ENCODE measurements at regions not wholly inside any gene's neighbourhood (a gene's known extent, or its start where the extent isn't known, plus 50 kb on each side); places are given as distances from the start of the nearest gene placed in this dataset.

- no peak overlapping the region for H3K4me3 ChIP-seq (ENCODE audit: control insufficient read depth, low read depth, low read length)
- TF ChIP-seq CTCF (conservative IDR thresholded peaks at IDR 0.05; ENCODE audit: control insufficient read depth, insufficient read depth, low read depth, low read length): no peak
- DNase-seq (ENCODE audit: low read depth): no peak
Measured at GRCh38 chr14:98243332-98243731, 1028.7 kb downstream of the BCL11B start.

GRCh38 chr14:98244162-98244948, 1027.6 kb downstream of the BCL11B start:
- TF ChIP-seq CTCF (conservative IDR thresholded peaks at IDR 0.05; ENCODE audit: control insufficient read depth, insufficient read depth, low read depth, low read length): no peak
- DNase-seq (ENCODE audit: low read depth): no peak
- H3K4me3 ChIP-seq (ENCODE audit: control insufficient read depth, low read depth, low read length): no peak overlapping the region

GRCh38 chr14:98244966-98245569, 1026.9 kb downstream of the BCL11B start:
- no peak overlapping the region for H3K4me3 ChIP-seq (ENCODE audit: control insufficient read depth, low read depth, low read length)
- DNase-seq (ENCODE audit: low read depth): no peak
- no peak for TF ChIP-seq CTCF (conservative IDR thresholded peaks at IDR 0.05; ENCODE audit: control insufficient read depth, insufficient read depth, low read depth, low read length)

- no peak for TF ChIP-seq CTCF (conservative IDR thresholded peaks at IDR 0.05; ENCODE audit: control insufficient read depth, insufficient read depth, low read depth, low read length)
- H3K4me3 ChIP-seq (ENCODE audit: control insufficient read depth, low read depth, low read length): no peak overlapping the region
- DNase-seq (ENCODE audit: low read depth): no peak
Measured at GRCh38 chr14:98249057-98249456, 1022.9 kb downstream of the BCL11B start.

GRCh38 chr14:98249476-98249875, 1022.5 kb downstream of the BCL11B start:
- H3K4me3 ChIP-seq (ENCODE audit: control insufficient read depth, low read depth, low read length): no peak overlapping the region
- DNase-seq (ENCODE audit: low read depth): no peak
- no peak for TF ChIP-seq CTCF (conservative IDR thresholded peaks at IDR 0.05; ENCODE audit: control insufficient read depth, insufficient read depth, low read depth, low read length)

GRCh38 chr14:98252820-98253219, 1019.2 kb downstream of the BCL11B start:
- TF ChIP-seq CTCF (conservative IDR thresholded peaks at IDR 0.05; ENCODE audit: control insufficient read depth, insufficient read depth, low read depth, low read length): no peak
- DNase-seq (ENCODE audit: low read depth): no peak
- no peak overlapping the region for H3K4me3 ChIP-seq (ENCODE audit: control insufficient read depth, low read depth, low read length)

Data from fibroblast of mammary gland (primary cell).